ENCODE measurements at regions not wholly inside any gene's neighbourhood (a gene's known extent, or its start where the extent isn't known, plus 50 kb on each side); places are given as distances from the start of the nearest gene placed in this dataset.

GRCh38 chr10:52387744-52388143, 73.7 kb downstream of the DKK1 start:
- Histone ChIP-seq H3K4me3 (ENCODE audit: low read length) (no peak overlapping the region), H3K4me1 (ENCODE audit: control insufficient read depth, insufficient read depth, low read length) (no peaks in the 10 kb centered on the region), H3K9me3 (ENCODE audit: control insufficient read depth, low read length) (no peaks in the 10 kb centered on the region), H3K27me3 (ENCODE audit: control insufficient read depth, insufficient read depth, low read length, poor library complexity, severe bottlenecking) (no peaks in the 10 kb centered on the region), H3K9ac (ENCODE audit: extremely low read depth, low read length, poor library complexity, severe bottlenecking) (no peak overlapping the region), H3K27ac (ENCODE audit: low read depth, low read length) (no peak overlapping the region), H3K36me3 (ENCODE audit: control insufficient read depth, insufficient read depth, low read length) (no peaks in the 10 kb centered on the region)
- Mint-ChIP-seq H3K27me3 (ENCODE audit: insufficient read depth) (peaks cover 32% of the 10 kb centered on the region), H3K36me3 (ENCODE audit: low read depth) (no peaks in the 10 kb centered on the region), H3K9me3 (no peaks in the 10 kb centered on the region), H3K4me3 (no peak overlapping the region), H3K4me1 (no peaks in the 10 kb centered on the region), H3K27ac (no peak overlapping the region)
- no peak for TF ChIP-seq CTCF (conservative IDR thresholded peaks at IDR 0.05)
- 49 to 100% methylated on average over 1 to 2 of the region's 2 CpGs for WGBS, 2 experiments (ENCODE audit: insufficient coverage in 1 of 2, insufficient read length in 1 of 2)
- no peak for DNase-seq

GRCh38 chr10:52390388-52390787, 76.3 kb downstream of the DKK1 start:
- no peaks in the 10 kb centered on the region for H3K4me1 Mint-ChIP-seq
- no peak for DNase-seq
- WGBS, 2 experiments (ENCODE audit: insufficient coverage in 1 of 2, insufficient read length in 1 of 2): 85% methylated on average over 2 of the region's 2 CpGs
- Histone ChIP-seq H3K36me3 (ENCODE audit: control insufficient read depth, insufficient read depth, low read length) (no peaks in the 10 kb centered on the region), H3K27me3 (ENCODE audit: control insufficient read depth, insufficient read depth, low read length, poor library complexity, severe bottlenecking) (no peaks in the 10 kb centered on the region), H3K9me3 (ENCODE audit: control insufficient read depth, low read length) (no peaks in the 10 kb centered on the region), H3K4me1 (ENCODE audit: control insufficient read depth, insufficient read depth, low read length) (no peaks in the 10 kb centered on the region), H3K4me3 (ENCODE audit: low read length) (no peak overlapping the region), H3K9ac (ENCODE audit: extremely low read depth, low read length, poor library complexity, severe bottlenecking) (no peak overlapping the region), H3K27ac (ENCODE audit: low read depth, low read length) (no peak overlapping the region)
- H3K4me3 Mint-ChIP-seq: no peak overlapping the region
- no peaks in the 10 kb centered on the region for H3K36me3 Mint-ChIP-seq (ENCODE audit: low read depth)
- no peak overlapping the region for H3K27ac Mint-ChIP-seq
- H3K9me3 Mint-ChIP-seq: no peaks in the 10 kb centered on the region
- no peak for TF ChIP-seq CTCF (conservative IDR thresholded peaks at IDR 0.05)
- peaks cover 20% of the 10 kb centered on the region for H3K27me3 Mint-ChIP-seq (ENCODE audit: insufficient read depth)

- H3K4me3 Mint-ChIP-seq: no peak overlapping the region
- H3K27ac ChIP-seq (ENCODE audit: low read depth, low read length): no peak overlapping the region
- no peaks in the 10 kb centered on the region for H3K4me1 Mint-ChIP-seq
- H3K27ac Mint-ChIP-seq: no peak overlapping the region
- no peaks in the 10 kb centered on the region for H3K36me3 ChIP-seq (ENCODE audit: control insufficient read depth, insufficient read depth, low read length)
- H3K9me3 ChIP-seq (ENCODE audit: control insufficient read depth, low read length): no peaks in the 10 kb centered on the region
- H3K4me1 ChIP-seq (ENCODE audit: control insufficient read depth, insufficient read depth, low read length): no peaks in the 10 kb centered on the region
- no peak for DNase-seq
- TF ChIP-seq CTCF (conservative IDR thresholded peaks at IDR 0.05): no peak
- no peak overlapping the region for H3K4me3 ChIP-seq (ENCODE audit: low read length)
- WGBS, 2 experiments (ENCODE audit: insufficient coverage in 1 of 2, insufficient read length in 1 of 2): 88 to 89% methylated on average over 6 to 7 of the region's 7 CpGs
- H3K9ac ChIP-seq (ENCODE audit: extremely low read depth, low read length, poor library complexity, severe bottlenecking): no peak overlapping the region
- no peaks in the 10 kb centered on the region for H3K27me3 ChIP-seq (ENCODE audit: control insufficient read depth, insufficient read depth, low read length, poor library complexity, severe bottlenecking)
- H3K9me3 Mint-ChIP-seq: no peaks in the 10 kb centered on the region
- H3K36me3 Mint-ChIP-seq (ENCODE audit: low read depth): no peaks in the 10 kb centered on the region
- H3K27me3 Mint-ChIP-seq (ENCODE audit: insufficient read depth): peaks cover 20% of the 10 kb centered on the region
Measured at GRCh38 chr10:52391927-52392602, 78.0 kb downstream of the DKK1 start.
